HEK293 (cell line): ENCODE measurements at regions not wholly inside any gene's neighbourhood (a gene's known extent, or its start where the extent isn't known, plus 50 kb on each side); places are given as distances from the start of the nearest gene placed in this dataset.
"Not testable (repeated sequence)": the region's sequence is repeated elsewhere in the genome, so short reads cannot be mapped to it uniquely, and the experiment has no call there.

Source experiments
- CTCF ChIA-PET: fragments of 350-600 bp; formaldehyde crosslinking; extraction: SDS; loops from one replicate; lab custom pipeline; 2021; ENCODE audit warnings: antibody characterized with exemption; lab: Yijun Ruan, JAX
- POLR2A ChIA-PET: fragments of 300-600 bp; formaldehyde crosslinking; extraction: SDS; loops from one replicate; lab custom pipeline; 2020; ENCODE audit warnings: antibody characterized with exemption, inconsistent platforms; lab: Yijun Ruan, JAX
- H3K27ac ChIP-seq: fragments of 200-500 bp; sonication (Bioruptor generic); 2 replicates; pipeline ENCODE4 v1.5.1; 2014; ENCODE audit warnings: low read depth, low read length, control low read depth, inconsistent platforms; ENCODE audit errors: extremely low read depth
- H3K36me3 ChIP-seq, 2 experiments: fragments of 200-500 bp in 1 of 2; sonication (Bioruptor generic) in 1 of 2; 1 replicate in 1 of 2; 2 replicates in 1 of 2; pipeline ENCODE4 v1.5.1; 2014 to 2017; ENCODE audit warnings: inconsistent platforms in 2 of 2, low read length in 2 of 2; ENCODE audit not compliant: control insufficient read depth in 2 of 2, insufficient read depth in 1 of 2
- H3K4me1 ChIP-seq: fragments of 200-500 bp; sonication (Bioruptor generic); 2 replicates; pipeline ENCODE4 v1.5.1; 2014; ENCODE audit warnings: mild to moderate bottlenecking, low read length, inconsistent platforms; ENCODE audit not compliant: control insufficient read depth, insufficient read depth
- H3K4me3 ChIP-seq: 2 replicates; pipeline ENCODE4 v1.5.1; 2011; ENCODE audit warnings: low read depth, mild to moderate bottlenecking, control low read depth, low read length, moderate library complexity
- H3K9me3 ChIP-seq: fragments of 200-500 bp; sonication (Bioruptor generic); 2 replicates; pipeline ENCODE4 v1.5.1; 2014; ENCODE audit warnings: low read depth, low read length, inconsistent platforms; ENCODE audit not compliant: control insufficient read depth, insufficient read depth
- REPIN1 ChIP-seq: fragments of 450-650 bp; formaldehyde crosslinking; IDR thresholded peaks from 2 replicates; pipeline ENCODE4 v1.5.1; 2017; ENCODE audit warnings: missing biosample characterization, missing genetic modification characterization, low read depth
- TCF7L2 ChIP-seq: IDR thresholded peaks from 2 replicates; pipeline ENCODE4 v1.6.1; 2011; ENCODE audit warnings: low read depth, mild to moderate bottlenecking, inconsistent platforms, low read length, moderate library complexity, borderline replicate concordance
- TSHZ1 ChIP-seq: fragments of 450-650 bp; formaldehyde crosslinking; IDR thresholded peaks from 2 replicates; pipeline ENCODE4 v1.5.1; 2016; ENCODE audit warnings: missing biosample characterization, missing genetic modification characterization, borderline replicate concordance
- ZBTB11 ChIP-seq: fragments of 450-650 bp; formaldehyde crosslinking; conservative IDR thresholded peaks from 2 replicates; pipeline ENCODE4 v1.5.1; 2016; ENCODE audit warnings: low read depth, missing biosample characterization, missing genetic modification characterization
- ZBTB44 ChIP-seq: fragments of 450-650 bp; IDR thresholded peaks from 2 replicates; pipeline ENCODE4 v1.5.1; 2018; ENCODE audit warnings: missing biosample characterization, mild to moderate bottlenecking, missing genetic modification characterization
- ZFP3 ChIP-seq: fragments of 450-650 bp; formaldehyde crosslinking; IDR thresholded peaks from 2 replicates; pipeline ENCODE4 v1.5.1; 2016; ENCODE audit warnings: low read depth, missing biosample characterization, missing genetic modification characterization
- ZFP37 ChIP-seq: fragments of 450-650 bp; formaldehyde crosslinking; IDR thresholded peaks from 2 replicates; pipeline ENCODE4 v1.5.1; 2016; ENCODE audit warnings: missing biosample characterization, missing genetic modification characterization
- ZNF202 ChIP-seq: fragments of 450-650 bp; formaldehyde crosslinking; IDR thresholded peaks from 2 replicates; pipeline ENCODE4 v1.5.1; 2016; ENCODE audit warnings: missing biosample characterization, missing genetic modification characterization, borderline replicate concordance
- ZNF549 ChIP-seq: fragments of 450-650 bp; IDR thresholded peaks from 2 replicates; pipeline ENCODE4 v1.5.1; 2018; ENCODE audit warnings: missing biosample characterization, missing genetic modification characterization, mild to moderate bottlenecking, inconsistent platforms, moderate library complexity
- ZNF654 ChIP-seq: fragments of 450-650 bp; formaldehyde crosslinking; IDR thresholded peaks from 2 replicates; pipeline ENCODE4 v1.5.1; 2016; ENCODE audit warnings: low read depth, missing biosample characterization, missing genetic modification characterization
- ZSCAN5A ChIP-seq: fragments of 450-650 bp; formaldehyde crosslinking; IDR thresholded peaks from 2 replicates; pipeline ENCODE4 v1.5.1; 2016; ENCODE audit warnings: missing biosample characterization, missing genetic modification characterization

- no peak for TF ChIP-seq ZBTB44 (tag by site-specific recombination)
Measured at GRCh38 chr17:43309505-43310332, 75.9 kb upstream of the RNU2-1 start (continued).

GRCh38 chr17:43308999-43309398 is 75.2 kb upstream of the RNU2-1 start:
- ChIA-PET POLR2A (interaction anchor here (0.6 to 1.5 kb wide), 6 partner anchors 48 to 709 kb away, joined by 3 to 6 read pairs (median 5); no protein-coding TSS in a partner anchor), CTCF (interaction anchor here (0.6 to 1.2 kb wide), 11 partner anchors 11 to 206 kb away, joined by 3 to 4 read pairs (median 3); no protein-coding TSS in a partner anchor)
- H3K9me3 ChIP-seq: no peaks in the 10 kb centered on the region
- H3K4me1 ChIP-seq: no peaks in the 10 kb centered on the region
- no peaks in the 10 kb centered on the region for H3K36me3 ChIP-seq
- no peak overlapping the region for H3K4me3 ChIP-seq
- TF ChIP-seq ZNF549 (tag by site-specific recombination) (no peak), ZNF654 (tag by site-specific recombination) (no peak), ZFP37 (tag by site-specific recombination) (no peak), ZFP3 (tag by site-specific recombination) (no peak), REPIN1 (tag by site-specific recombination) (no peak), ZSCAN5A (no peak), ZNF202 (tag by site-specific recombination) (no peak), TCF7L2 (no peak), ZBTB11 (no peak), TSHZ1 (tag by site-specific recombination) (no peak)
- TF ChIP-seq, all 188 proteins: peak for 0
- no peak overlapping the region for H3K27ac ChIP-seq

- POLR2A ChIA-PET, H3K4me1 ChIP-seq, H3K4me3 ChIP-seq, H3K36me3 ChIP-seq, H3K9me3 ChIP-seq, H3K27ac ChIP-seq, CTCF ChIA-PET: not testable (repeated sequence)
Measured at GRCh38 chr17:43304792-43305191, 71.0 kb upstream of the RNU2-1 start.

- H3K9me3 ChIP-seq, H3K36me3 ChIP-seq, POLR2A ChIA-PET, CTCF ChIA-PET, H3K4me1 ChIP-seq, H3K4me3 ChIP-seq, H3K27ac ChIP-seq: not testable (repeated sequence)
Measured at GRCh38 chr17:43303049-43303448, 69.3 kb upstream of the RNU2-1 start.

GRCh38 chr17:43299300-43300076 is 65.7 kb upstream of the RNU2-1 start:
- H3K9me3 ChIP-seq, CTCF ChIA-PET, H3K4me3 ChIP-seq, POLR2A ChIA-PET, H3K4me1 ChIP-seq, H3K27ac ChIP-seq, H3K36me3 ChIP-seq: not testable (repeated sequence)
